ENCODE measurements at regions not wholly inside any gene's neighbourhood (a gene's known extent, or its start where the extent isn't known, plus 50 kb on each side); places are given as distances from the start of the nearest gene placed in this dataset.

- TF ChIP-seq SIN3A (IDR thresholded peaks at IDR 0.05; ENCODE audit: borderline replicate concordance, low read depth, low read length) (no peak), ELF1 (IDR thresholded peaks at IDR 0.05) (no peak), MAX (IDR thresholded peaks at IDR 0.05; ENCODE audit: low read depth) (no peak), GABPA (IDR thresholded peaks at IDR 0.05; ENCODE audit: low read depth) (no peak), POLR2AphosphoS5 (IDR thresholded peaks at IDR 0.05; ENCODE audit: low read depth, low read length) (no peak), FOXJ3 (CRISPR knock-in tag; IDR thresholded peaks at IDR 0.05) (no peak), FOXM1 (IDR thresholded peaks at IDR 0.05; ENCODE audit: low read depth) (no peak), USF2 (IDR thresholded peaks at IDR 0.05; ENCODE audit: borderline replicate concordance, low read depth, low read length) (no peak), GATA2 (CRISPR knock-in tag; IDR thresholded peaks at IDR 0.05) (no peak), RFX5 (IDR thresholded peaks at IDR 0.05; ENCODE audit: low read length) (no peak), USF1 (IDR thresholded peaks at IDR 0.05; ENCODE audit: borderline replicate concordance, low read depth) (no peak), TEAD4 (IDR thresholded peaks at IDR 0.05; ENCODE audit: borderline replicate concordance, insufficient read depth) (no peak), NRF1 (IDR thresholded peaks at IDR 0.05; ENCODE audit: low read depth, low read length) (no peak), TCF12 (IDR thresholded peaks at IDR 0.05) (no peak), ZBTB33 (IDR thresholded peaks at IDR 0.05; ENCODE audit: borderline replicate concordance, low read depth) (no peak), SMC3 (IDR thresholded peaks at IDR 0.05; ENCODE audit: low read depth, low read length) (no peak)
These were observed 144.0 kb upstream of the CNTN4 start for GRCh38 chr3:1954632-1955031.

GRCh38 chr3:1955170-1955569 is 143.5 kb upstream of the CNTN4 start:
- no peak overlapping the region for H3K9ac ChIP-seq
- no peaks in the 10 kb centered on the region for H4K20me1 ChIP-seq (ENCODE audit: insufficient read depth)
- no peak overlapping the region for H3K4me3 ChIP-seq (ENCODE audit: low read depth in 2 of 2, low read length in 1 of 2)
- no peak overlapping the region for H3K4me2 ChIP-seq
- no peaks in the 10 kb centered on the region for H3K27me3 ChIP-seq (ENCODE audit: insufficient read depth)
- no peaks in the 10 kb centered on the region for H3F3A ChIP-seq (replicated peaks; ENCODE audit: insufficient read depth)
- no peaks in the 10 kb centered on the region; a peak in 1 of 4 replicates for H3K4me1 ChIP-seq (ENCODE audit: control insufficient read depth in 1 of 2, insufficient read depth in 2 of 2, low read depth in 1 of 2, low read length in 1 of 2)
- TF ChIP-seq NFIC (IDR thresholded peaks at IDR 0.05; ENCODE audit: borderline replicate concordance), result no peak
- no peak for TF ChIP-seq USF1 (IDR thresholded peaks at IDR 0.05; ENCODE audit: borderline replicate concordance, low read depth)
- TF ChIP-seq RCOR1 (IDR thresholded peaks at IDR 0.05; ENCODE audit: low read length), result no peak
- no peaks in the 10 kb centered on the region; the same call in 1 of the 2 replicates for H3K9me3 ChIP-seq
- DNase-seq, result no peak
- POLR2A ChIA-PET, result no interaction called here
- H2AFZ ChIP-seq (ENCODE audit: low read depth), result no peak overlapping the region
- CTCF ChIA-PET, result no interaction called here
- H3K27ac ChIP-seq (ENCODE audit: low read depth in 2 of 2, low read length in 1 of 2), result no peak overlapping the region
- no peaks in the 10 kb centered on the region for H3K9me2 ChIP-seq
- 11% methylated on average over 1 of the region's 1 CpG for WGBS (ENCODE audit: low lambda C conversion rate)
- H3K36me3 ChIP-seq (replicated peaks in 1 of 2; ENCODE audit: control insufficient read depth in 1 of 2, insufficient read depth in 2 of 2, low read length in 1 of 2), result no peaks in the 10 kb centered on the region
- no peaks in the 10 kb centered on the region for H3K79me2 ChIP-seq (ENCODE audit: insufficient read depth)

More at GRCh38 chr3:1954632-1955031, 144.0 kb upstream of the CNTN4 start:
- Histone ChIP-seq H3K9me2 (no peaks in the 10 kb centered on the region), H3K4me2 (no peak overlapping the region), H4K20me1 (ENCODE audit: insufficient read depth) (no peaks in the 10 kb centered on the region), H3K27me3 (ENCODE audit: insufficient read depth) (no peaks in the 10 kb centered on the region), H3K79me2 (ENCODE audit: insufficient read depth) (no peaks in the 10 kb centered on the region), H3K9ac (no peak overlapping the region), H3K27ac (ENCODE audit: low read depth in 2 of 2, low read length in 1 of 2) (no peak overlapping the region), H3K4me1 (ENCODE audit: control insufficient read depth in 1 of 2, insufficient read depth in 2 of 2, low read depth in 1 of 2, low read length in 1 of 2) (no peaks in the 10 kb centered on the region; a peak in 1 of 4 replicates), H3K36me3 (replicated peaks in 1 of 2; ENCODE audit: control insufficient read depth in 1 of 2, insufficient read depth in 2 of 2, low read length in 1 of 2) (no peaks in the 10 kb centered on the region), H3K4me3 (ENCODE audit: low read depth in 2 of 2, low read length in 1 of 2) (no peak overlapping the region), H3F3A (replicated peaks; ENCODE audit: insufficient read depth) (no peaks in the 10 kb centered on the region), H3K9me3 (no peaks in the 10 kb centered on the region; the same call in 1 of the 2 replicates), H2AFZ (ENCODE audit: low read depth) (no peak overlapping the region)
- DNase-seq, result no peak
- CTCF ChIA-PET, result no interaction called here
- POLR2A ChIA-PET, result no interaction called here
